ENCODE measurements at regions not wholly inside any gene's neighbourhood (a gene's known extent, or its start where the extent isn't known, plus 50 kb on each side); places are given as distances from the start of the nearest gene placed in this dataset.
A peak's percentile ranks its signal among the peaks of the same experiment; 100 is the strongest.
"Not testable (repeated sequence)": the region's sequence is repeated elsewhere in the genome, so short reads cannot be mapped to it uniquely, and the experiment has no call there.

- intact Hi-C loops (cut with DNase I); H3K27ac ChIP-seq (ENCODE audit: low read depth in 2 of 2, low read length in 2 of 2); H3K4me1 ChIP-seq (ENCODE audit: control insufficient read depth in 2 of 3, insufficient read depth in 2 of 3, low read depth in 1 of 3, low read length in 3 of 3); H3K9ac ChIP-seq (ENCODE audit: low read length in 3 of 3); FAIRE-seq; H3K4me3 ChIP-seq (ENCODE audit: low read length in 3 of 3); H3K9me3 ChIP-seq (ENCODE audit: control insufficient read depth in 2 of 3, insufficient read depth in 1 of 3, low read length in 3 of 3); H3K36me3 ChIP-seq (ENCODE audit: control insufficient read depth in 2 of 3, insufficient read depth in 3 of 3, low read length in 3 of 3); H3K27me3 ChIP-seq (ENCODE audit: control insufficient read depth, insufficient read depth, low read length): not testable (repeated sequence)
- DNase-seq, result peak in 1 of 5 donors; percentile 49
Measured at GRCh38 chr2:90238505-90239230, 1547.2 kb downstream of the RPIA start.

- H3K9me3 ChIP-seq (ENCODE audit: control insufficient read depth in 2 of 3, insufficient read depth in 1 of 3, low read length in 3 of 3); H3K4me3 ChIP-seq (ENCODE audit: low read length in 3 of 3); H3K27me3 ChIP-seq (ENCODE audit: control insufficient read depth, insufficient read depth, low read length); H3K9ac ChIP-seq (ENCODE audit: low read length in 3 of 3); DNase-seq; FAIRE-seq; H3K4me1 ChIP-seq (ENCODE audit: control insufficient read depth in 2 of 3, insufficient read depth in 2 of 3, low read depth in 1 of 3, low read length in 3 of 3); intact Hi-C loops (cut with DNase I); H3K27ac ChIP-seq (ENCODE audit: low read depth in 2 of 2, low read length in 2 of 2); H3K36me3 ChIP-seq (ENCODE audit: control insufficient read depth in 2 of 3, insufficient read depth in 3 of 3, low read length in 3 of 3): not testable (repeated sequence)
Measured at GRCh38 chr2:90239769-90240168, 1548.3 kb downstream of the RPIA start.

GRCh38 chr2:90244902-90245765 is 1553.7 kb downstream of the RPIA start:
- H3K9ac ChIP-seq (ENCODE audit: low read length in 3 of 3); intact Hi-C loops (cut with DNase I); H3K4me1 ChIP-seq (ENCODE audit: control insufficient read depth in 2 of 3, insufficient read depth in 2 of 3, low read depth in 1 of 3, low read length in 3 of 3); H3K9me3 ChIP-seq (ENCODE audit: control insufficient read depth in 2 of 3, insufficient read depth in 1 of 3, low read length in 3 of 3); H3K27ac ChIP-seq (ENCODE audit: low read depth in 2 of 2, low read length in 2 of 2); H3K36me3 ChIP-seq (ENCODE audit: control insufficient read depth in 2 of 3, insufficient read depth in 3 of 3, low read length in 3 of 3); H3K4me3 ChIP-seq (ENCODE audit: low read length in 3 of 3); FAIRE-seq; H3K27me3 ChIP-seq (ENCODE audit: control insufficient read depth, insufficient read depth, low read length): not testable (repeated sequence)
- peak in 3 of 5 donors; percentile 3 to 70 (median 6) for DNase-seq

GRCh38 chr2:90248400-90248799 is 1556.9 kb downstream of the RPIA start:
- H3K36me3 ChIP-seq (ENCODE audit: control insufficient read depth in 2 of 3, insufficient read depth in 3 of 3, low read length in 3 of 3); H3K4me1 ChIP-seq (ENCODE audit: control insufficient read depth in 2 of 3, insufficient read depth in 2 of 3, low read depth in 1 of 3, low read length in 3 of 3); H3K9ac ChIP-seq (ENCODE audit: low read length in 3 of 3); H3K27ac ChIP-seq (ENCODE audit: low read depth in 2 of 2, low read length in 2 of 2); intact Hi-C loops (cut with DNase I); FAIRE-seq; H3K27me3 ChIP-seq (ENCODE audit: control insufficient read depth, insufficient read depth, low read length); H3K9me3 ChIP-seq (ENCODE audit: control insufficient read depth in 2 of 3, insufficient read depth in 1 of 3, low read length in 3 of 3); H3K4me3 ChIP-seq (ENCODE audit: low read length in 3 of 3): not testable (repeated sequence)
- peak in 1 of 5 donors; percentile 50 for DNase-seq

GRCh38 chr2:90250350-90250749 is 1558.9 kb downstream of the RPIA start:
- DNase-seq, result peak in 1 of 5 donors; percentile 27
- H3K9ac ChIP-seq (ENCODE audit: low read length in 3 of 3); FAIRE-seq; H3K9me3 ChIP-seq (ENCODE audit: control insufficient read depth in 2 of 3, insufficient read depth in 1 of 3, low read length in 3 of 3); H3K4me3 ChIP-seq (ENCODE audit: low read length in 3 of 3); H3K36me3 ChIP-seq (ENCODE audit: control insufficient read depth in 2 of 3, insufficient read depth in 3 of 3, low read length in 3 of 3); H3K27me3 ChIP-seq (ENCODE audit: control insufficient read depth, insufficient read depth, low read length); H3K4me1 ChIP-seq (ENCODE audit: control insufficient read depth in 2 of 3, insufficient read depth in 2 of 3, low read depth in 1 of 3, low read length in 3 of 3); intact Hi-C loops (cut with DNase I); H3K27ac ChIP-seq (ENCODE audit: low read depth in 2 of 2, low read length in 2 of 2): not testable (repeated sequence)

- H3K9me3 ChIP-seq (ENCODE audit: control insufficient read depth in 2 of 3, insufficient read depth in 1 of 3, low read length in 3 of 3); H3K9ac ChIP-seq (ENCODE audit: low read length in 3 of 3); H3K27me3 ChIP-seq (ENCODE audit: control insufficient read depth, insufficient read depth, low read length); DNase-seq; H3K4me3 ChIP-seq (ENCODE audit: low read length in 3 of 3); FAIRE-seq; H3K36me3 ChIP-seq (ENCODE audit: control insufficient read depth in 2 of 3, insufficient read depth in 3 of 3, low read length in 3 of 3); intact Hi-C loops (cut with DNase I); H3K27ac ChIP-seq (ENCODE audit: low read depth in 2 of 2, low read length in 2 of 2); H3K4me1 ChIP-seq (ENCODE audit: control insufficient read depth in 2 of 3, insufficient read depth in 2 of 3, low read depth in 1 of 3, low read length in 3 of 3): not testable (repeated sequence)
Measured at GRCh38 chr2:90251576-90251975, 1560.1 kb downstream of the RPIA start.

- peak in 1 of 5 donors; percentile 51 for DNase-seq
- H3K36me3 ChIP-seq (ENCODE audit: control insufficient read depth in 2 of 3, insufficient read depth in 3 of 3, low read length in 3 of 3); H3K27ac ChIP-seq (ENCODE audit: low read depth in 2 of 2, low read length in 2 of 2); H3K4me3 ChIP-seq (ENCODE audit: low read length in 3 of 3); FAIRE-seq; H3K27me3 ChIP-seq (ENCODE audit: control insufficient read depth, insufficient read depth, low read length); H3K9ac ChIP-seq (ENCODE audit: low read length in 3 of 3); intact Hi-C loops (cut with DNase I); H3K4me1 ChIP-seq (ENCODE audit: control insufficient read depth in 2 of 3, insufficient read depth in 2 of 3, low read depth in 1 of 3, low read length in 3 of 3); H3K9me3 ChIP-seq (ENCODE audit: control insufficient read depth in 2 of 3, insufficient read depth in 1 of 3, low read length in 3 of 3): not testable (repeated sequence)
Measured at GRCh38 chr2:90253306-90253705, 1561.8 kb downstream of the RPIA start.

- H3K36me3 ChIP-seq (ENCODE audit: control insufficient read depth in 2 of 3, insufficient read depth in 3 of 3, low read length in 3 of 3); intact Hi-C loops (cut with DNase I); H3K9ac ChIP-seq (ENCODE audit: low read length in 3 of 3); H3K4me3 ChIP-seq (ENCODE audit: low read length in 3 of 3); FAIRE-seq; H3K27ac ChIP-seq (ENCODE audit: low read depth in 2 of 2, low read length in 2 of 2); H3K27me3 ChIP-seq (ENCODE audit: control insufficient read depth, insufficient read depth, low read length); H3K9me3 ChIP-seq (ENCODE audit: control insufficient read depth in 2 of 3, insufficient read depth in 1 of 3, low read length in 3 of 3); H3K4me1 ChIP-seq (ENCODE audit: control insufficient read depth in 2 of 3, insufficient read depth in 2 of 3, low read depth in 1 of 3, low read length in 3 of 3): not testable (repeated sequence)
- peak in 1 of 5 donors; percentile 27 for DNase-seq
Measured at GRCh38 chr2:90266888-90267287, 1575.4 kb downstream of the RPIA start.

Measured in kidney (tissue), 10 donors.